ENCODE measurements at regions not wholly inside any gene's neighbourhood (a gene's known extent, or its start where the extent isn't known, plus 50 kb on each side); places are given as distances from the start of the nearest gene placed in this dataset.

DNA sequence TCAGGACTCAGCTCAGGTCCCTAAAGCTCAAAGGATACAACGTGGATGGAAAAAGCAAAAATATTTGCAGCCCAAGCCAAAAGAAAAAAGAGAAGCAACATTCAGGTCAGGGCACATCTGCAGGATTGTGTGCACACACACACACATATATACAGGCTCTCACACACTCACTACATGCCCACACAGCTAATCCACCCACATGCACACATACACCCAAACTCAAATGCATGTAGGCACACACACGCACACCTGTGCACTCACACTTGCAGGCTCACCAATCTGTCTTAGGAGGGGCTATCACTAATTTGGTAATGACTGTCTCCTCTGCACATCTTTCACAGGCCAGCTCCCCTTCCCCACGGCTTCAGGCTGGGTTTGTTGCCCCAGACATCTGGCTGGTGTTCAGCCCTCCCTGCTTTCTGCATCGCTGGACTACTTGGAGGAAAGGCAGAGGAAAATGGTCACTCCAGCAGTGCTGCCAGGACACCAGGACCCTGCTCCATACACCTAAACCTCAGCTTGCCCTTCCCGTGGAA, 103.6 kb upstream of the DRD2 start:
- Mint-ChIP-seq H3K36me3 (ENCODE audit: low read depth, unreplicated experiment) (peaks cover 2% of the 10 kb centered on the region), H3K4me3 (ENCODE audit: unreplicated experiment) (no peak overlapping the region), H3K9me3 (ENCODE audit: unreplicated experiment) (peaks cover 7% of the 10 kb centered on the region), H3K4me1 (ENCODE audit: low read depth, unreplicated experiment) (peaks cover 16% of the 10 kb centered on the region), H3K27ac (ENCODE audit: unreplicated experiment) (no peak overlapping the region), H3K27me3 (ENCODE audit: low read depth, unreplicated experiment) (peaks cover 37% of the 10 kb centered on the region)
- no peaks in the 10 kb centered on the region for H3K79me2 ChIP-seq (ENCODE audit: insufficient read depth, low read length)
- H2AFZ ChIP-seq (ENCODE audit: low read depth, low read length): no peak overlapping the region
- DNase-seq (ENCODE audit: low read depth) (no peak), FAIRE-seq (no peak)
- H3K9me3 ChIP-seq (ENCODE audit: insufficient read depth, low read depth, low read length): no peaks in the 10 kb centered on the region
- H3K9ac ChIP-seq (ENCODE audit: low read length): no peak overlapping the region
- no peaks in the 10 kb centered on the region for H3K4me1 ChIP-seq (ENCODE audit: insufficient read depth, low read length)
- H4K20me1 ChIP-seq (ENCODE audit: insufficient read depth, low read length): no peaks in the 10 kb centered on the region
- no peak for TF ChIP-seq EZH2 (IDR thresholded peaks at IDR 0.05; ENCODE audit: insufficient read depth, low read length)
- TF ChIP-seq CTCF (IDR thresholded peaks at IDR 0.05; ENCODE audit: insufficient read depth, low read depth, low read length): no peak
- H3K27me3 ChIP-seq (ENCODE audit: insufficient read depth, low read length): peaks cover 3% of the 10 kb centered on the region
- H3K4me2 ChIP-seq (ENCODE audit: low read length): no peak overlapping the region
- H3K36me3 ChIP-seq (ENCODE audit: insufficient read depth, low read length): no peaks in the 10 kb centered on the region
- no peak overlapping the region for H3K27ac ChIP-seq (ENCODE audit: low read depth, low read length)
- no peak overlapping the region for H3K4me3 ChIP-seq (ENCODE audit: insufficient read depth, low read depth, low read length)

DNA sequence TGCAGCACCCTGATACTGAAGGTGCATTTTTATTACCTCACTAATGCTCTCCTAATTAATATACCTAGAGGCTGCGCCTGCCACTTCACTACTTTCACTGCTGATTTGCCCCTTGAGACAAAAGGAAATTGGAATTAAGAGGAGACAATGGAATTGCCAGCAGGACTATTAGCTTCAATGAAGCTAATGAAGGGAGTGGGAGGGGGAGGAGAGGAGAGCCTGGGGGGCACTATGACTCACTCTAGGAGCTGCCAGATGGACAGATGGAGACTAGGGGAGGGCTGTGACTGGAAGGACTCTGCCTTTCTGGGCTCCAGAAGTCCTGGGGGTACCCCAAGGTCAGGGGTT, 102.8 kb upstream of the DRD2 start:
- H3K9me3 Mint-ChIP-seq (ENCODE audit: unreplicated experiment): peaks cover 7% of the 10 kb centered on the region
- Histone ChIP-seq H3K4me3 (ENCODE audit: insufficient read depth, low read depth, low read length) (no peak overlapping the region), H3K27ac (ENCODE audit: low read depth, low read length) (no peak overlapping the region), H3K9me3 (ENCODE audit: insufficient read depth, low read depth, low read length) (no peaks in the 10 kb centered on the region), H4K20me1 (ENCODE audit: insufficient read depth, low read length) (no peaks in the 10 kb centered on the region), H3K4me1 (ENCODE audit: insufficient read depth, low read length) (no peaks in the 10 kb centered on the region), H3K4me2 (ENCODE audit: low read length) (no peak overlapping the region), H3K36me3 (ENCODE audit: insufficient read depth, low read length) (no peaks in the 10 kb centered on the region), H3K9ac (ENCODE audit: low read length) (no peak overlapping the region), H2AFZ (ENCODE audit: low read depth, low read length) (no peak overlapping the region), H3K27me3 (ENCODE audit: insufficient read depth, low read length) (peaks cover 3% of the 10 kb centered on the region), H3K79me2 (ENCODE audit: insufficient read depth, low read length) (no peaks in the 10 kb centered on the region)
- peaks cover 2% of the 10 kb centered on the region for H3K36me3 Mint-ChIP-seq (ENCODE audit: low read depth, unreplicated experiment)
- peaks cover 34% of the 10 kb centered on the region for H3K27me3 Mint-ChIP-seq (ENCODE audit: low read depth, unreplicated experiment)
- TF ChIP-seq EZH2 (IDR thresholded peaks at IDR 0.05; ENCODE audit: insufficient read depth, low read length) (no peak), CTCF (IDR thresholded peaks at IDR 0.05; ENCODE audit: insufficient read depth, low read depth, low read length) (no peak)
- no peak for DNase-seq (ENCODE audit: low read depth)
- peak overlapping the region; percentile 11 for H3K27ac Mint-ChIP-seq (ENCODE audit: unreplicated experiment)
- no peak overlapping the region for H3K4me3 Mint-ChIP-seq (ENCODE audit: unreplicated experiment)
- peaks cover 16% of the 10 kb centered on the region for H3K4me1 Mint-ChIP-seq (ENCODE audit: low read depth, unreplicated experiment)
- no peak for FAIRE-seq

GRCh38 chr11:113577356-113578032, 102.3 kb upstream of the DRD2 start:
- TF ChIP-seq CTCF (IDR thresholded peaks at IDR 0.05; ENCODE audit: insufficient read depth, low read depth, low read length): no peak
- no peak for TF ChIP-seq EZH2 (IDR thresholded peaks at IDR 0.05; ENCODE audit: insufficient read depth, low read length)
- no peaks in the 10 kb centered on the region for H3K36me3 ChIP-seq (ENCODE audit: insufficient read depth, low read length)
- H3K9me3 ChIP-seq (ENCODE audit: insufficient read depth, low read depth, low read length): no peaks in the 10 kb centered on the region
- H2AFZ ChIP-seq (ENCODE audit: low read depth, low read length): no peak overlapping the region
- H3K27me3 ChIP-seq (ENCODE audit: insufficient read depth, low read length): peaks cover 3% of the 10 kb centered on the region
- no peak overlapping the region for H3K27ac ChIP-seq (ENCODE audit: low read depth, low read length)
- Mint-ChIP-seq H3K27me3 (ENCODE audit: low read depth, unreplicated experiment) (peaks cover 34% of the 10 kb centered on the region), H3K36me3 (ENCODE audit: low read depth, unreplicated experiment) (peaks cover 2% of the 10 kb centered on the region), H3K27ac (ENCODE audit: unreplicated experiment) (peak overlapping the region; percentile 11), H3K4me3 (ENCODE audit: unreplicated experiment) (no peak overlapping the region), H3K4me1 (ENCODE audit: low read depth, unreplicated experiment) (peaks cover 16% of the 10 kb centered on the region), H3K9me3 (ENCODE audit: unreplicated experiment) (peaks cover 7% of the 10 kb centered on the region)
- H3K4me2 ChIP-seq (ENCODE audit: low read length): no peak overlapping the region
- DNase-seq (ENCODE audit: low read depth) (no peak), FAIRE-seq (no peak)
- no peaks in the 10 kb centered on the region for H3K4me1 ChIP-seq (ENCODE audit: insufficient read depth, low read length)
- no peaks in the 10 kb centered on the region for H3K79me2 ChIP-seq (ENCODE audit: insufficient read depth, low read length)
- H4K20me1 ChIP-seq (ENCODE audit: insufficient read depth, low read length): no peaks in the 10 kb centered on the region
- H3K4me3 ChIP-seq (ENCODE audit: insufficient read depth, low read depth, low read length): no peak overlapping the region
- no peak overlapping the region for H3K9ac ChIP-seq (ENCODE audit: low read length)

Data from astrocyte (in vitro differentiated cells and primary cell).